ENCODE measurements at regions not wholly inside any gene's neighbourhood (a gene's known extent, or its start where the extent isn't known, plus 50 kb on each side); places are given as distances from the start of the nearest gene placed in this dataset.

DNA sequence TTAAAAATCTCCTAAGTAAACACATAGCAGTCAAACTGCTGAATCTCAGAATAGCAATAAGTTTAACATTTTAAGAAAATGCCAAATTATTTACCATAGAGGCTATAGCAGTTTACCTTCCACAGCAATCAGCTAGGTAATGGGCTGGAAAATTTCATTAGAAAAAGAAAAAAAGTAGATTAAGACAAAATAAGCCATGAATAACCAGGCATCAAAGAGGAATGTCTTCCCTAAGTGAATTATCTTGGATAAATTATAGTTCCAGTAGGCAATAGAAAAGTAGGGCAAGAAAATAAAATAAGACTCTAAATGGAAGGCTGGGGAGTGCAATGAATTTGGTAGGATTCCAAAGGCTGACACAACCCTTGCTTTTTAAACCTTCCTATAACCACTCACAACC lies 722.8 kb downstream of the TRAM1L1 start:
- TF ChIP-seq, protein P1, sequence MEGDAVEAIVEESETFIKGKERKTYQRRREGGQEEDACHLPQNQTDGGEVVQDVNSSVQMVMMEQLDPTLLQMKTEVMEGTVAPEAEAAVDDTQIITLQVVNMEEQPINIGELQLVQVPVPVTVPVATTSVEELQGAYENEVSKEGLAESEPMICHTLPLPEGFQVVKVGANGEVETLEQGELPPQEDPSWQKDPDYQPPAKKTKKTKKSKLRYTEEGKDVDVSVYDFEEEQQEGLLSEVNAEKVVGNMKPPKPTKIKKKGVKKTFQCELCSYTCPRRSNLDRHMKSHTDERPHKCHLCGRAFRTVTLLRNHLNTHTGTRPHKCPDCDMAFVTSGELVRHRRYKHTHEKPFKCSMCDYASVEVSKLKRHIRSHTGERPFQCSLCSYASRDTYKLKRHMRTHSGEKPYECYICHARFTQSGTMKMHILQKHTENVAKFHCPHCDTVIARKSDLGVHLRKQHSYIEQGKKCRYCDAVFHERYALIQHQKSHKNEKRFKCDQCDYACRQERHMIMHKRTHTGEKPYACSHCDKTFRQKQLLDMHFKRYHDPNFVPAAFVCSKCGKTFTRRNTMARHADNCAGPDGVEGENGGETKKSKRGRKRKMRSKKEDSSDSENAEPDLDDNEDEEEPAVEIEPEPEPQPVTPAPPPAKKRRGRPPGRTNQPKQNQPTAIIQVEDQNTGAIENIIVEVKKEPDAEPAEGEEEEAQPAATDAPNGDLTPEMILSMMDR (conservative IDR thresholded peaks at IDR 0.05; ENCODE audit: low read length): no peak
- no peak for TF ChIP-seq EZH2phosphoT487 (IDR thresholded peaks at IDR 0.05; ENCODE audit: borderline replicate concordance)
